Keratinocyte (primary cell): ENCODE measurements at regions not wholly inside any gene's neighbourhood (a gene's known extent, or its start where the extent isn't known, plus 50 kb on each side); places are given as distances from the start of the nearest gene placed in this dataset.

Source experiments
- DNase-seq: peaks from one replicate; pipeline ENCODE4 v3.0.0-alpha.2; 2011; ENCODE audit warnings: low read depth, missing footprints, low spot score
- FAIRE-seq: peaks from 2 replicates; lab custom pipeline; 2011; peaks lifted over from hg19 to GRCh38; lab: Jason Lieb, UNC
- H2AFZ ChIP-seq: 2 replicates; pipeline ENCODE4 v1.6.0; 2012; ENCODE audit warnings: low read length, control low read depth, inconsistent platforms; ENCODE audit not compliant: control insufficient read depth
- H3K27ac ChIP-seq: 2 replicates; pipeline ENCODE4 v1.5.1; 2011; ENCODE audit warnings: low read length; ENCODE audit not compliant: control insufficient read depth, insufficient read depth
- H3K27me3 ChIP-seq: 3 replicates; pipeline ENCODE4 v1.6.0; 2011; ENCODE audit warnings: low read length; ENCODE audit not compliant: control insufficient read depth, insufficient read depth; ENCODE audit errors: extremely low read depth
- H3K36me3 ChIP-seq, 2 experiments: 2 replicates in 1 of 2; 3 replicates in 1 of 2; pipeline ENCODE4 v1.5.1; 2011; ENCODE audit warnings: low read length in 2 of 2, mild to moderate bottlenecking in 1 of 2; ENCODE audit not compliant: control insufficient read depth in 2 of 2, insufficient read depth in 2 of 2; ENCODE audit errors: extremely low read depth in 1 of 2
- H3K4me1 ChIP-seq: 3 replicates; pipeline ENCODE4 v1.5.1; 2011; ENCODE audit warnings: low read length; ENCODE audit not compliant: control insufficient read depth, insufficient read depth; ENCODE audit errors: extremely low read depth
- H3K4me2 ChIP-seq: 3 replicates; pipeline ENCODE4 v1.6.0; 2011; ENCODE audit warnings: low read depth, low read length; ENCODE audit not compliant: control insufficient read depth, insufficient read depth; ENCODE audit errors: extremely low read depth
- H3K4me3 ChIP-seq, 3 experiments: fragments of 200-600 bp in 1 of 3; sonication (generic) in 1 of 3; 2 replicates in 2 of 3; 3 replicates in 1 of 3; pipeline ENCODE4 v1.5.1; 2011 to 2016; ENCODE audit warnings: low read length in 3 of 3, mild to moderate bottlenecking in 3 of 3, control low read depth in 2 of 3, inconsistent platforms in 1 of 3, low read depth in 1 of 3, mixed read lengths in 1 of 3, mixed run types in 1 of 3, moderate library complexity in 1 of 3; ENCODE audit not compliant: control insufficient read depth in 2 of 3, insufficient read depth in 2 of 3; ENCODE audit errors: extremely low read depth in 1 of 3
- H3K79me2 ChIP-seq: 2 replicates; pipeline ENCODE4 v1.6.0; 2012; ENCODE audit warnings: low read length; ENCODE audit not compliant: control insufficient read depth, insufficient read depth
- H3K9ac ChIP-seq: 3 replicates; pipeline ENCODE4 v1.6.0; 2011; ENCODE audit warnings: low read length; ENCODE audit not compliant: control insufficient read depth, insufficient read depth; ENCODE audit errors: extremely low read depth
- H3K9me1 ChIP-seq: 3 replicates; pipeline ENCODE4 v1.6.0; 2011; ENCODE audit warnings: low read length; ENCODE audit not compliant: control insufficient read depth, insufficient read depth; ENCODE audit errors: extremely low read depth
- H3K9me3 ChIP-seq: 2 replicates; pipeline ENCODE4 v1.5.1; 2012; ENCODE audit warnings: low read depth, low read length; ENCODE audit not compliant: control insufficient read depth
- H4K20me1 ChIP-seq: 3 replicates; pipeline ENCODE4 v1.6.0; 2011; ENCODE audit warnings: low read length; ENCODE audit not compliant: control insufficient read depth, insufficient read depth; ENCODE audit errors: extremely low read depth
- EZH2 ChIP-seq: IDR thresholded peaks from one replicate; pipeline ENCODE4 v1.6.1; 2012; ENCODE audit warnings: inconsistent platforms, mild to moderate bottlenecking, low read length, moderate library complexity
- dilution Hi-C: fragments of 300-500 bp; cut with MboI; formaldehyde crosslinking; loops from one replicate; pipeline ENCODE4 v1.7.0; 2020; ENCODE audit warnings: low sequenced_read_pairs; ENCODE audit not compliant: extremely low pct_ligation_motif_present
- TF ChIP-seq, protein P1 (sequence below), 3 experiments: IDR thresholded peaks in 1 of 3; conservative IDR thresholded peaks in 1 of 3; optimal IDR thresholded peaks in 1 of 3; 2 replicates in 2 of 3; 3 replicates in 1 of 3; pipeline versions ENCODE3 to v1.5.1; 2011; ENCODE audit warnings: low read length in 3 of 3, mild to moderate bottlenecking in 3 of 3, moderate library complexity in 2 of 3, control low read depth in 1 of 3, inconsistent platforms in 1 of 3; ENCODE audit not compliant: insufficient read depth in 2 of 3; ENCODE audit errors: extremely low read depth in 1 of 3

DNA sequence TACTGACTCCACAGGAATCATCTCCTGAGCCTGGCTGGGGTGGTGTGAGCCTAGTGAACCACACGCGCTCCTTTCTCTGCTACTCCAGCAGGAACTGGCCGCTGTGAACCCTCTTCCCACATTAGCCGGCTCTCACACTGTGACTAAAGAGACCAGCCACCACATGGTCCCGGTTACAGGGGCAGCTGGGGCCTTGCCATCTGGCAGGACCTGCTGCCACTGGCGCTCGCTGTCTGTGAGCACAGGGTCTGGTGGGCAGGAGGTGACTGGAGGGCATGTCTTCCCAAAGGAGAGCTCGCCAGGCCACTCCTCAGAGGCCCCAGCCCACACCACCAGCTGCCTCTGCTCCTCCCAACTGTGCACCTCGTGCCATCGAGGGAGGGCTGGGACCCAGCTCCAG is 99.3 kb downstream of the SINHCAF start:
- TF ChIP-seq, protein P1, sequence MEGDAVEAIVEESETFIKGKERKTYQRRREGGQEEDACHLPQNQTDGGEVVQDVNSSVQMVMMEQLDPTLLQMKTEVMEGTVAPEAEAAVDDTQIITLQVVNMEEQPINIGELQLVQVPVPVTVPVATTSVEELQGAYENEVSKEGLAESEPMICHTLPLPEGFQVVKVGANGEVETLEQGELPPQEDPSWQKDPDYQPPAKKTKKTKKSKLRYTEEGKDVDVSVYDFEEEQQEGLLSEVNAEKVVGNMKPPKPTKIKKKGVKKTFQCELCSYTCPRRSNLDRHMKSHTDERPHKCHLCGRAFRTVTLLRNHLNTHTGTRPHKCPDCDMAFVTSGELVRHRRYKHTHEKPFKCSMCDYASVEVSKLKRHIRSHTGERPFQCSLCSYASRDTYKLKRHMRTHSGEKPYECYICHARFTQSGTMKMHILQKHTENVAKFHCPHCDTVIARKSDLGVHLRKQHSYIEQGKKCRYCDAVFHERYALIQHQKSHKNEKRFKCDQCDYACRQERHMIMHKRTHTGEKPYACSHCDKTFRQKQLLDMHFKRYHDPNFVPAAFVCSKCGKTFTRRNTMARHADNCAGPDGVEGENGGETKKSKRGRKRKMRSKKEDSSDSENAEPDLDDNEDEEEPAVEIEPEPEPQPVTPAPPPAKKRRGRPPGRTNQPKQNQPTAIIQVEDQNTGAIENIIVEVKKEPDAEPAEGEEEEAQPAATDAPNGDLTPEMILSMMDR (optimal IDR thresholded peaks at IDR 0.05 in 1 of 3, IDR thresholded peaks at IDR 0.05 in 1 of 3, conservative IDR thresholded peaks at IDR 0.05 in 1 of 3; ENCODE audit: extremely low read depth in 1 of 3, insufficient read depth in 2 of 3, low read length in 3 of 3) = no peak
- TF ChIP-seq EZH2 = no peak
- Histone ChIP-seq H4K20me1 (no peaks in the 10 kb centered on the region), H3K4me3 (no peak overlapping the region), H3K4me1 (peaks cover 6% of the 10 kb centered on the region), H3K9ac (no peak overlapping the region), H3K27me3 (peaks cover 5% of the 10 kb centered on the region), H3K79me2 (no peaks in the 10 kb centered on the region), H2AFZ (no peak overlapping the region), H3K36me3 (no peaks in the 10 kb centered on the region), H3K27ac (no peak overlapping the region), H3K9me1 (no peaks in the 10 kb centered on the region), H3K9me3 (peaks cover 2% of the 10 kb centered on the region), H3K4me2 (no peak overlapping the region)
- no peak for FAIRE-seq
- no peak for DNase-seq
- dilution Hi-C loops = no loop called here

- Histone ChIP-seq H3K4me3 (no peak overlapping the region), H3K4me2 (no peak overlapping the region), H3K9ac (no peak overlapping the region), H3K79me2 (no peaks in the 10 kb centered on the region), H3K9me3 (peaks cover 2% of the 10 kb centered on the region), H3K27ac (no peak overlapping the region), H3K4me1 (peaks cover 6% of the 10 kb centered on the region), H3K27me3 (peaks cover 11% of the 10 kb centered on the region), H4K20me1 (no peaks in the 10 kb centered on the region), H2AFZ (no peak overlapping the region), H3K36me3 (no peaks in the 10 kb centered on the region), H3K9me1 (no peaks in the 10 kb centered on the region)
- dilution Hi-C loops = no loop called here
- DNase-seq (no peak), FAIRE-seq (no peak)
- TF ChIP-seq, protein P1 (optimal IDR thresholded peaks at IDR 0.05 in 1 of 3, IDR thresholded peaks at IDR 0.05 in 1 of 3, conservative IDR thresholded peaks at IDR 0.05 in 1 of 3; ENCODE audit: extremely low read depth in 1 of 3, insufficient read depth in 2 of 3, low read length in 3 of 3) = no peak
- TF ChIP-seq EZH2 = no peak
Measured at GRCh38 chr12:31227401-31227981, 98.5 kb downstream of the SINHCAF start.
